ENCODE measurements at regions not wholly inside any gene's neighbourhood (a gene's known extent, or its start where the extent isn't known, plus 50 kb on each side); places are given as distances from the start of the nearest gene placed in this dataset.

DNA sequence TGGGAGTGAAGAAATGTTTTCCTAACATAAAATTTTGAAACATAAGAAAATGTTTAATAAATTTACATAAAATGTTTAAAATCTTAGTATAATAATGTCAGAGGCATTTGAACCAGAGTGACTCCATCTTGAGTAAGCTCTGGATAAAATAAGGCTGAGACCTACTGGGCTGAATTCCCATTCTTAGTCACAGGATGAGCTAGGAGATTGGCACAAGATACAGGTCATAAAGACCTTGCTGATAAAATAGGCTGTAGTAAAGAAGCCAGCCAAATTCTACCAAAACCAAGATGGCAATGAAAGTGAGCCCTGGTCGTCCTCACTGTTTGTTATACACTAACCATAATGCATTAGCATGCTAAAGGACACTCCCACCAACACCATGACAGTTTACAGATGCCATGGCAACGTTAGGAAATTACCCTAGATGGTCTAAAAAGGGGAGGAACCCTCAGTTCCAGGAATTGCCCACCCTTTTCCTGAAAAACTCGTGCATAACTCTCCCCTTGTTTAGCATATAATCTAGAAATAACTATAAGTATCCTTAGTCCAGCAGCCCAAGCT lies 1184.0 kb downstream of the UQCRFS1 start:
- TF ChIP-seq, protein P1, sequence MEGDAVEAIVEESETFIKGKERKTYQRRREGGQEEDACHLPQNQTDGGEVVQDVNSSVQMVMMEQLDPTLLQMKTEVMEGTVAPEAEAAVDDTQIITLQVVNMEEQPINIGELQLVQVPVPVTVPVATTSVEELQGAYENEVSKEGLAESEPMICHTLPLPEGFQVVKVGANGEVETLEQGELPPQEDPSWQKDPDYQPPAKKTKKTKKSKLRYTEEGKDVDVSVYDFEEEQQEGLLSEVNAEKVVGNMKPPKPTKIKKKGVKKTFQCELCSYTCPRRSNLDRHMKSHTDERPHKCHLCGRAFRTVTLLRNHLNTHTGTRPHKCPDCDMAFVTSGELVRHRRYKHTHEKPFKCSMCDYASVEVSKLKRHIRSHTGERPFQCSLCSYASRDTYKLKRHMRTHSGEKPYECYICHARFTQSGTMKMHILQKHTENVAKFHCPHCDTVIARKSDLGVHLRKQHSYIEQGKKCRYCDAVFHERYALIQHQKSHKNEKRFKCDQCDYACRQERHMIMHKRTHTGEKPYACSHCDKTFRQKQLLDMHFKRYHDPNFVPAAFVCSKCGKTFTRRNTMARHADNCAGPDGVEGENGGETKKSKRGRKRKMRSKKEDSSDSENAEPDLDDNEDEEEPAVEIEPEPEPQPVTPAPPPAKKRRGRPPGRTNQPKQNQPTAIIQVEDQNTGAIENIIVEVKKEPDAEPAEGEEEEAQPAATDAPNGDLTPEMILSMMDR (IDR thresholded peaks at IDR 0.05) = no peak
- DNase-seq = no peak
- intact Hi-C loops (cut with DNase I) = no loop called here
- peaks cover 0 to 11% of the 10 kb centered on the region in 2 donors for H3K9me3 ChIP-seq
- no peaks in the 10 kb centered on the region for H3K27me3 ChIP-seq
- no peaks in the 10 kb centered on the region for H3K4me1 ChIP-seq
- H3K36me3 ChIP-seq = no peaks in the 10 kb centered on the region
- H3K4me3 ChIP-seq = no peak overlapping the region
- H3K27ac ChIP-seq = no peak overlapping the region
- ATAC-seq = no peak

DNA sequence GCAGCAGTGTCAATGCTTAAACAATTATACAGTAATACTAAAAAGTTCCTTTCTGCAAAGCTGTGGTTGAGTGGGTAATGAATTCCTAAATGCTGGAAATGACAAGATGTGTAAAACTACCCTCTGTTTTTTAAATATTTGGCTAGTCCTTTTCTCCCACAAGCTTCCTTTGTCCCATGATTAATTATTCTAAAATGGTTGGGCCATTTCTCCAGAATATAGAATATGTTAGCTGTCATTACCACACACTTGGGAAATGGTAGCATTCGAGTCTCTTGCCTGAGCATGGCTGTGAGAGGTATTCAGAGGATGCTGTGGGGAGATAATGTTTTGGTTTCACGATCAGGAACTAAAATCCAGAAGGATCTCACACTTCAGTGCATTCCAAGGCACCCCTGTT lies 1185.8 kb downstream of the UQCRFS1 start:
- H3K4me1 ChIP-seq = no peaks in the 10 kb centered on the region
- no peak overlapping the region for H3K27ac ChIP-seq
- ATAC-seq = no peak
- intact Hi-C loops (cut with DNase I) = no loop called here
- H3K4me3 ChIP-seq = no peak overlapping the region
- H3K36me3 ChIP-seq = no peaks in the 10 kb centered on the region
- H3K9me3 ChIP-seq = peaks cover 0 to 7% of the 10 kb centered on the region in 2 donors
- DNase-seq = no peak
- H3K27me3 ChIP-seq = peaks cover 0 to 5% of the 10 kb centered on the region in 2 donors
- TF ChIP-seq, protein P1 (IDR thresholded peaks at IDR 0.05) = no peak

DNA sequence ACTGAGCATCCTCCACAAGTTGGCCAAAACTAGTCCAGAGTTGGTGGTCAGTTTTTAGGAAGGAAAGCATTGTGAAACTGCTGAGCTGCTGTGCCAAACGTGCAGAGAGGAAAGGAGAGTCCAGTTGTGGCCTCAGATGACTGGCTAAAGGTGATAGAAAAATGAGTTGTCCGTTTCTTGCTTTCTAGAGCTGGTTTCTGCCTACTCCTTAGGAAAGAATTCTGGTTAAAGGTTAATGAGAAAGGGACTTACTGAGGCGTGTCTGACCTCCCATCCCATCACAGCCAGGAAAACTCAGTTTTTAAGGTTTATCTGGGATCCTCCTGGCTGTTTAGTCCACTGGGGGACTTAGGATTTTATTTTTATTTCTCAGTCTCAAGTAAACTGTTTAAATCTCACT lies 1186.3 kb downstream of the UQCRFS1 start:
- intact Hi-C loops (cut with DNase I) = no loop called here
- H3K27ac ChIP-seq = no peak overlapping the region
- ATAC-seq (no peak), DNase-seq (no peak)
- H3K4me1 ChIP-seq = no peaks in the 10 kb centered on the region
- H3K9me3 ChIP-seq = peaks cover 0 to 3% of the 10 kb centered on the region in 2 donors
- TF ChIP-seq, protein P1 (IDR thresholded peaks at IDR 0.05) = no peak
- H3K4me3 ChIP-seq = no peak overlapping the region
- no peaks in the 10 kb centered on the region for H3K36me3 ChIP-seq
- H3K27me3 ChIP-seq = peaks cover 0 to 9% of the 10 kb centered on the region in 2 donors

DNA sequence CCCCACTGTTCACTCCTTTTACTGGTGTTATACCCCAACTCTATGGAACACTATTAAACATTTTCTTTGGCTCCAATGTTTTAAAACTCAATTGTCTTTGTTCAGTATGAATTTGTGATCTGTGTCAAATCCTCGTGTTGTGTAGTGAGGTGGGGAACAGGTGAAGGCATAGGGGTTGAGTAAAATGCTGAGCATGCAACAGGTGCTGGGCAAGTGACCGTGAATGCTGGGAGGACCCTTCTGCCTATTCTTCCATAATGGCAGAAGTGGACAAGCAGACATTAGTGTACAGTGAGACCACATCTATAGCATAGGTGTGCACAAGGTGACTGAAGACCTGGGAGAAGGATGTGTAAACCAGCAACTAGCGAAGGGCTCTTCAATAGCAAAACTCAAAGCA lies 1188.0 kb downstream of the UQCRFS1 start:
- Histone ChIP-seq H3K9me3 (no peaks in the 10 kb centered on the region), H3K4me3 (no peak overlapping the region), H3K27ac (no peak overlapping the region), H3K4me1 (no peaks in the 10 kb centered on the region), H3K27me3 (peaks cover 0 to 9% of the 10 kb centered on the region in 2 donors), H3K36me3 (no peaks in the 10 kb centered on the region)
- DNase-seq (no peak), ATAC-seq (no peak)
- TF ChIP-seq, protein P1 (IDR thresholded peaks at IDR 0.05) = no peak
- intact Hi-C loops (cut with DNase I) = no loop called here

DNA sequence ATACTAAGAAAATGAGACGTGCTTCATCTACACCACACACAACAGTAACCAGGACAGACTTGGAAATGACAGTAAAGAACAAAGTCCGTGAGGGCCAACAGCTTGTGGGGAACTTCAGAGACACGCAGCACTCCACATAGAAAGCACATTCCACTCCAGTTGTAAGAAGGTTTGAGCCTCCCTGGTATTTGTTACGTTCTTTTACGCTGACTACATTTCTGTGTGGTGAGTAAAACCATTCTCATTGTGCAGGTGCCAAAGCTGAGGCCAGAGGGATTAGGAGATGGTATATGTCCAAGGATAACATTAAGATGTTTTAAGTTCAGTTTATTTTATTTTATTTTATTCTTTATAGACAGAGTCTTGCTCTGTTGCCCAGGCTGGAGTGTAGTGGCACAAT lies 1189.9 kb downstream of the UQCRFS1 start:
- Histone ChIP-seq H3K4me1 (no peaks in the 10 kb centered on the region), H3K36me3 (no peaks in the 10 kb centered on the region), H3K27ac (no peak overlapping the region), H3K4me3 (no peak overlapping the region), H3K9me3 (no peaks in the 10 kb centered on the region), H3K27me3 (peaks cover 0 to 9% of the 10 kb centered on the region in 2 donors)
- TF ChIP-seq, protein P1 (IDR thresholded peaks at IDR 0.05) = no peak
- ATAC-seq = no peak
- intact Hi-C loops (cut with DNase I) = no loop called here
- DNase-seq = no peak

All from left lung (tissue), 4 donors.